ENCODE measurements at regions not wholly inside any gene's neighbourhood (a gene's known extent, or its start where the extent isn't known, plus 50 kb on each side); places are given as distances from the start of the nearest gene placed in this dataset.
"Not testable (repeated sequence)": the region's sequence is repeated elsewhere in the genome, so short reads cannot be mapped to it uniquely, and the experiment has no call there.

DNA sequence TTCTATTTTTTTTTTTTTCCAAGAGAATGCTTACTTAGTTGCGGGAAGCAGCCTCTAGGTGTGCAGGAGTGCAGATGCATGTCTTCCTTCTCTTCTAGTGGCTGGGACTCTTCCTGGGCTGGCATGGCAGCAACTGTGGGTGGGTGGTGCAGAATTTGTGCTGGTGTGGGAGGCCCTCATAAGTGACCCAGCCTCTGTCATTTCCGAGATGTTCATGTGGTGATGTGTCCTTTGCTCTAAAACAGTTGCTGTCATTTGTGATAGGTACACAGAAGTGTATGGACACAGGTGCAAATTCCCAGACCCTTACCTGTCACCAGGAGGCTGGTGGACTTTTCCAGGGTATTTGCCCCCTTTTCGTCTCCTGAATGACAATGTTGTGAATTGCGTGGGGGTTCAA, 367.7 kb downstream of the KCNRG start:
- Histone ChIP-seq H3K4me1 (ENCODE audit: insufficient read depth, low read length) (peaks cover 4% of the 10 kb centered on the region), H3K27ac (ENCODE audit: low read depth, low read length) (no peak overlapping the region), H3K36me3 (ENCODE audit: insufficient read depth, low read length) (no peaks in the 10 kb centered on the region), H3K27me3 (ENCODE audit: control insufficient read depth in 1 of 2, insufficient read depth in 2 of 2, low read length in 2 of 2) (no peaks in the 10 kb centered on the region), H3K9ac (ENCODE audit: low read length) (no peak overlapping the region), H3K4me3 (ENCODE audit: low read depth in 1 of 2, low read length in 2 of 2) (no peak overlapping the region), H3K9me3 (ENCODE audit: low read length) (no peaks in the 10 kb centered on the region)

DNA sequence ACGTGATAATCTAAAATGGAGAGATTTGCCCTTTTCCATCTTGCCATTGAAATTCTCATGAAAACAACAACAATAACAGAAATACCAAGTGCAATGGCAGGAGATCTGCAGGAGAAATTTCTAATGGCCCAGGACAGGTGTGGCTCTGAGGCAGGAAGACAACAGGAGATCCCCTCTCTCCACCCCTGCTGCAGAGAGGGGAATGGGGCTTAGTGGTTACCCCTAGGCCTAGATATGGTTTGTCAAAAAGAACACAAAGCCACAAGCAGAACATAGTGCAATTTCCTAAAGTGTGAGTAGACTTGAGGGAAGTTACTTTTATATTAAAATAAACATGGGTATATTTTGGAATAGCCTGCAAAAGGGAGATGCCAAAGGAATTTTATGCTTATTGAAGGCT, 369.5 kb downstream of the KCNRG start:
- Histone ChIP-seq H3K4me1 (ENCODE audit: insufficient read depth, low read length) (no peaks in the 10 kb centered on the region), H3K9me3 (ENCODE audit: low read length) (no peaks in the 10 kb centered on the region), H3K4me3 (ENCODE audit: low read depth in 1 of 2, low read length in 2 of 2) (no peak overlapping the region), H3K27me3 (ENCODE audit: control insufficient read depth in 1 of 2, insufficient read depth in 2 of 2, low read length in 2 of 2) (no peaks in the 10 kb centered on the region), H3K27ac (ENCODE audit: low read depth, low read length) (no peak overlapping the region), H3K9ac (ENCODE audit: low read length) (no peak overlapping the region), H3K36me3 (ENCODE audit: insufficient read depth, low read length) (no peaks in the 10 kb centered on the region)

DNA sequence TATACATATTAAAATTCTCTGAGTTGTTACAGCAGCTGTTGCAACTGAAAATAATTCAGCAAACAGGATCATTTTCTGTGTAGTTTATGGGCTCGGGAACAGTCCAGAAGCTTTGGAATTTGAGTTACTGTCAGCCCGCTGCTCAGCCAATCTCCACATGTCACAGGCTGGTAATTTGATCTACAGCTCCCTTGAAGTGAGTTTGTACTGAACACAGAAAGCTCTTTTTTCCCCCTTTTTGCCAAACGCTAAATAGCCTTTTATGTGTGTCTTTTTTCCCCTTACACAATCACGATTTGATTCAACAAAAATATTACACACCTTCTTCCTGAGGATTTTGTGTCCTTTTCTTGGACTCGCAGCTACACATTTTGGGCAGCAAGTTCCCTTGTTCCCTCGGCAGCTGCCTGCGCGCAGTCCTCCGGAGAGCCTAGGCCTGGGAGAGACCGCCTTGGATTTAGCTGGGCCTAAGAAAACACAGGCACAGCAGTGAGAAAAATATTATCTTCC, 371.4 kb downstream of the KCNRG start:
- Histone ChIP-seq H3K27ac (ENCODE audit: low read depth, low read length) (no peak overlapping the region), H3K9me3 (ENCODE audit: low read length) (no peaks in the 10 kb centered on the region), H3K27me3 (ENCODE audit: control insufficient read depth in 1 of 2, insufficient read depth in 2 of 2, low read length in 2 of 2) (no peaks in the 10 kb centered on the region), H3K36me3 (ENCODE audit: insufficient read depth, low read length) (no peaks in the 10 kb centered on the region), H3K9ac (ENCODE audit: low read length) (no peak overlapping the region), H3K4me3 (ENCODE audit: low read depth in 1 of 2, low read length in 2 of 2) (no peak overlapping the region), H3K4me1 (ENCODE audit: insufficient read depth, low read length) (no peaks in the 10 kb centered on the region)

DNA sequence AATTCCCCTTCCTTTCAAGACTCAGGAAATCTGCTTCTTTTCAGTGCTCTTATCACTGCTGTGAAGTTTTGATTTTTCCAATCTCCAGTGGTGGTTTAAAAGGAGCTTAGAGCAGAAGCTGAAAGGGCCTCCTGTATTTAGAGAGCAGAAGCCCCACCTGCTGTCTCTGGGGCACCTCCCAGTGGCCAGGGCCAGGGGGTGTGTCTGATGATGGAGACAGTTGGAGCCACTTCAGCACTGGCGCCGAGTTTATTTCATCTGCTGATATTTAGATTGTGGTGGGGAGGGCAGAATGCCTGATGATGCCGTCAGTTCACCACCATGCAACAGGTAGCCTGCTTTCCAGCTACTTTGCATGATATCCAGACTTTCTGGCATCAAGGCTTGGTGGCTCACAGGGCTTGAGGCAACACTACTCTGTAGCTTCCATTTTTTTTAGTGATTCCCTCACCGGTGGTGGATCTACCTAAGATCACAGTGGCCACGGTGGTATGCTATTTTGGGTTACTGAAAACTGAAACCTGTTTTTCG, 371.9 kb downstream of the KCNRG start:
- Histone ChIP-seq H3K9ac (ENCODE audit: low read length) (no peak overlapping the region), H3K36me3 (ENCODE audit: insufficient read depth, low read length) (no peaks in the 10 kb centered on the region), H3K4me1 (ENCODE audit: insufficient read depth, low read length) (no peaks in the 10 kb centered on the region), H3K27ac (ENCODE audit: low read depth, low read length) (no peak overlapping the region), H3K9me3 (ENCODE audit: low read length) (no peaks in the 10 kb centered on the region), H3K4me3 (ENCODE audit: low read depth in 1 of 2, low read length in 2 of 2) (no peak overlapping the region), H3K27me3 (ENCODE audit: control insufficient read depth in 1 of 2, insufficient read depth in 2 of 2, low read length in 2 of 2) (no peaks in the 10 kb centered on the region)

DNA sequence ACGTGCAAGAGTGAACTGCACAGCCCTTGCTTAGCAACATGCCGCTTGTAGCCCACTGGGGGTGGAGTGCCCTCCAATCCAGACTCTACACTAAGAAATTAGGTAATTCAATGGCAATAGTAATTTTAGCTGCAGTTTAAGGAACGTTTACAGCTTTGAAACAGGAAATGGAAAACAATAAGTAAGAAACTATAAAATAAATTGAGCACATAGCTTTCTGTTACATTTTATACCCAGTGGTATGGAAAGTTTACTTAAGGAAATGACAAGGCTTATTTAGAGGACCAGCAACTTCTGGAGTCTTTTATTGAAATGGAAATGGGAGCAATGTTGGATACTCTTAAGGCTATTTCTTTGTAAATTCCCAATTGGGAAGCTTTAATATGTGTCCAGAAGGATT, 373.2 kb downstream of the KCNRG start:
- Histone ChIP-seq H3K9ac (ENCODE audit: low read length) (no peak overlapping the region), H3K27ac (ENCODE audit: low read depth, low read length) (no peak overlapping the region), H3K4me3 (ENCODE audit: low read depth in 1 of 2, low read length in 2 of 2) (no peak overlapping the region), H3K9me3 (ENCODE audit: low read length) (no peaks in the 10 kb centered on the region), H3K4me1 (ENCODE audit: insufficient read depth, low read length) (no peaks in the 10 kb centered on the region), H3K27me3 (ENCODE audit: control insufficient read depth in 1 of 2, insufficient read depth in 2 of 2, low read length in 2 of 2) (no peaks in the 10 kb centered on the region), H3K36me3 (ENCODE audit: insufficient read depth, low read length) (no peaks in the 10 kb centered on the region)

DNA sequence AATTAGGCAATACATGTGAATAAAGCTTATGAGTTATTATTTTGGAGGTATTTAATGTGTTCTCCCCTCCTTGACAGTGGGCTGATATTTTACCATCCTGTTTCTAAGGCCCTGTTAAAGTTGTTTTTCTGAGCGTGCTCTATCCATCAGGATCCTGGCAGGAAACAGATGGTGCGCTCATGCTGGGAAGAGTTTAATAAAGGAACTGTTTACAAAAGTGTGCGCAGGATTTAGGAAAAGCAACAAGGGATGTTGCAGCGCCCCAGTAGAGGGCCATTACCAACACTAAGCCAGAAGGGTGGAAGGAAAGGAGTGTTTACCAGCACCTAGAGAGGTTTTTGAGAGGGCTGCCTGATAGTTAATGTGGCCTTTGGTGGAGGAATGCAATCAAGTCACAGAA, 374.5 kb downstream of the KCNRG start:
- H3K27ac ChIP-seq (ENCODE audit: low read depth, low read length): no peak overlapping the region
- no peaks in the 10 kb centered on the region for H3K9me3 ChIP-seq (ENCODE audit: low read length)
- no peaks in the 10 kb centered on the region for H3K4me1 ChIP-seq (ENCODE audit: insufficient read depth, low read length)
- H3K4me3 ChIP-seq (ENCODE audit: low read depth in 1 of 2, low read length in 2 of 2): no peak overlapping the region
- H3K36me3 ChIP-seq (ENCODE audit: insufficient read depth, low read length): no peaks in the 10 kb centered on the region
- H3K27me3 ChIP-seq (ENCODE audit: control insufficient read depth in 1 of 2, insufficient read depth in 2 of 2, low read length in 2 of 2): no peaks in the 10 kb centered on the region
- H3K9ac ChIP-seq (ENCODE audit: low read length): no peak overlapping the region

DNA sequence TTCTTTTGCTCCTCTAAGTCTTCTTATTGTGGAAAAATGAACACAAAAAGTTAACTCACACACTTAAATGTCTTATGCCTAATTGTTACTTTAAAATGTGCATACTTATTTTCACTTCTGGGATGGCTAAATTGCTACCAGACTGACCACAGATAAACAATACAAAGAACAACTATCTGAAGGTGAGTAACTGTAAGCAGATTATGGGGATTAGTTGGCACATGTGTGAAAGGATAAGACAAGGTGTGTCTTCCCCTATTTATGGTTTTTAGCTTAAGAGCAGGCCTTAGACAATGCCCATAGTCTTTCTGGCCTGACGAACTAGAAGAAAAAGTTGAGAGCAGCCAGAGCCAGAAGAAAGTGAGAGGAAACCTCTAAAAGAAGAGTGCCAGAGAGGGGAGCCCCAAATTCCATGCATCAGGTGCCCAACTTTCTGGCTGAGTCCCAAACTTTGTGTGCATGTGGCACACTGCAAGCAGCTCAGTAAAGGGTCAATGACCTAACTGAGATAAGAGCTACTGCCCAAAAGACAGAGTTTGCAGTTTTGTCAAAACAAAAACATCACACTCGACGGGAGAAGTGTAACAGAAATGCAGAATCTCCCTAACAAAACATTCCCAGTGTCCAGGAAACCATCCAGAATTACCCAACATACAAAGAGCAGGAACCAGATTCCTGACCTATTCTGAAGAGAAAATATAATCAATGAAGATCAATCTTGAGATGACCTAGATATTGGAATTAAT, 375.4 kb downstream of the KCNRG start:
- Histone ChIP-seq H3K27ac (ENCODE audit: low read depth, low read length) (no peak overlapping the region), H3K4me1 (ENCODE audit: insufficient read depth, low read length) (no peaks in the 10 kb centered on the region), H3K27me3 (ENCODE audit: control insufficient read depth in 1 of 2, insufficient read depth in 2 of 2, low read length in 2 of 2) (no peaks in the 10 kb centered on the region), H3K4me3 (ENCODE audit: low read depth in 1 of 2, low read length in 2 of 2) (no peak overlapping the region), H3K9ac (ENCODE audit: low read length) (no peak overlapping the region), H3K36me3 (ENCODE audit: insufficient read depth, low read length) (no peaks in the 10 kb centered on the region), H3K9me3 (ENCODE audit: low read length) (no peaks in the 10 kb centered on the region)

DNA sequence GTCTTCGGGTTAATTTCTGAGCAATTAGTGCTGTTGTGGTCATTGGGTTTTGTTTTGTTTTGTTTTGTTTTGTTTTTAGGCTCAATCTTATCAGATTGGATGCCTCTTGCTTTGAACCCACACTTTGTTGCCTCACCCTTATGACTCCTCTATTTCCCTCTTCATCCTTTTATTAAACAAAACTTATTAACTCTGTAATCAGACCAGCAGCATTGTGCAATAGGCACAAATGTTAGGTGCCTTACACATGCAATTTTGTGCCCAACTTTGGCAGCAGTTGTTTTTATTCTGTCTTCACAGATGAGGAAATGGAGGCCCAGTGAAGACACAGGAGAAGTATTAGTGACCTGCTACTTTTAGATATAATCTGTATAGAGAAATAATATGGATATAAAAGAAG, 377.7 kb downstream of the KCNRG start:
- no peak overlapping the region for H3K27ac ChIP-seq (ENCODE audit: low read depth, low read length)
- no peak overlapping the region for H3K9ac ChIP-seq (ENCODE audit: low read length)
- H3K4me1 ChIP-seq (ENCODE audit: insufficient read depth, low read length): no peaks in the 10 kb centered on the region
- H3K9me3 ChIP-seq (ENCODE audit: low read length): no peaks in the 10 kb centered on the region
- no peaks in the 10 kb centered on the region for H3K36me3 ChIP-seq (ENCODE audit: insufficient read depth, low read length)
- H3K27me3 ChIP-seq (ENCODE audit: control insufficient read depth in 1 of 2, insufficient read depth in 2 of 2, low read length in 2 of 2): no peaks in the 10 kb centered on the region
- no peak overlapping the region for H3K4me3 ChIP-seq (ENCODE audit: low read depth in 1 of 2, low read length in 2 of 2)

DNA sequence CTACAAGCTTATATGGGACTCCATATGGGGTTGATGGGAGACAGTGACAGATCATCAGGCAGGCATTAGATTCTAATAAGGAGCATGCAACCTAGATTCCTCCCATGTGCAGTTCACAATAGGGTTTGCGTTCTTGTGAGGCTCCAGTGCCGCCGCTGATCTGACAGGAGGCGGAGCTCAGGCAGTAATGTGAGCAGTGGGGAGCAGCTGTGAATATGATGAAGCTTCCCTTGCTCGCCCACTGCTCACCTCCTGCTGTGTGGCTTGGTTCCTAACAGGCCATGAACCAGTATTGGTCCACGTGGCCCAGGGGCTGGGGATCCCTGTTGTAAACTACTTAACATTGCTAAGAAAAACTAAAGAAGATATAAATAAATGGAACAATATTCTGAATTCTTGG, 378.4 kb downstream of the KCNRG start:
- Histone ChIP-seq H3K4me3 (ENCODE audit: low read depth in 1 of 2, low read length in 2 of 2) (no peak overlapping the region), H3K9ac (ENCODE audit: low read length) (no peak overlapping the region)

DNA sequence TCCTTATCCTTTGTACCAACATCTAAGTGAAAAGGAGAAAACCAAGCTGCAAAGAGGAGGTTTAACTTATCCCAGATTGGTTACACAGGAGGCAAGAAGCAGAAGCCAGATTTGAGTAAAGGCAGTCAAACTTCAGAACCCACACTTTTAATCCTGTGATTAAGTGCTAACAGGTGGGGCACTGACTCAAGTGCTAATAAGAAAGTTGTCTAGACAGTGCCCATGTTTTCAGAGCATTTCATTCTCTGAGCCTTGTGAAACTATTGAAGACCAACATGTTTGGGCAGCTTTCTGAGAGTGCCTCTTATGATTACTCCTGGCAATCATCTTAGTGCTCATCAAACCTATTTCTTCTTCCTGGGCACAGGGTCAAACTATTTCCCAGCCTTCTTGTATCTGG, 380.8 kb downstream of the KCNRG start:
- Histone ChIP-seq H3K4me3 (ENCODE audit: low read depth in 1 of 2, low read length in 2 of 2) (no peak overlapping the region), H3K27me3 (ENCODE audit: control insufficient read depth in 1 of 2, insufficient read depth in 2 of 2, low read length in 2 of 2) (no peaks in the 10 kb centered on the region), H3K4me1 (ENCODE audit: insufficient read depth, low read length) (peaks cover 12% of the 10 kb centered on the region), H3K36me3 (ENCODE audit: insufficient read depth, low read length) (no peaks in the 10 kb centered on the region), H3K27ac (ENCODE audit: low read depth, low read length) (no peak overlapping the region), H3K9me3 (ENCODE audit: low read length) (no peaks in the 10 kb centered on the region), H3K9ac (ENCODE audit: low read length) (no peak overlapping the region)

More for the DNA sequence above, 378.4 kb downstream of the KCNRG start:
- Histone ChIP-seq H3K36me3 (ENCODE audit: insufficient read depth, low read length) (no peaks in the 10 kb centered on the region), H3K9me3 (ENCODE audit: low read length) (no peaks in the 10 kb centered on the region), H3K27ac (ENCODE audit: low read depth, low read length) (no peak overlapping the region), H3K4me1 (ENCODE audit: insufficient read depth, low read length) (no peaks in the 10 kb centered on the region), H3K27me3 (ENCODE audit: control insufficient read depth in 1 of 2, insufficient read depth in 2 of 2, low read length in 2 of 2) (no peaks in the 10 kb centered on the region)

DNA sequence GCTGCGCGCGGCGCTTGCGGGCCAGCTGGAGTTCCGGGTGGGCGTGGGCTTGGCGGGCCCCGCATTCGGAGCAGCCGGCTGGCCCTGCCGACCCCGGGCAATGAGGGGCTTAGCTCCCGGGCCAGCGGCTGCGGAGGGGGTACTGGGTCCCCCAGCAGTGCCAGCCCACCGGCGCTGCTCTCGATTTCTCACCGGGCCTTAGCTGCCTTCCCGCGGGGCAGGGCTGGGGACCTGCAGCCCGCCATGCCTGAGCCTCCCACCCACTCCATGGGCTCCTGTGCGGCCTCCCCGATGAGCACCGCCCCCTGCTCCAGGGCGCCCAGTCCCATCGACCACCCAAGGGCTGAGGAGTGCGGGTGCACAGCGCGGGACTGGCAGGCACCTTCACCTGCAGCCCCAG, 381.4 kb downstream of the KCNRG start:
- not testable (repeated sequence) for H3K4me3 ChIP-seq (ENCODE audit: low read depth in 1 of 2, low read length in 2 of 2); H3K9me3 ChIP-seq (ENCODE audit: low read length); H3K27ac ChIP-seq (ENCODE audit: low read depth, low read length); H3K36me3 ChIP-seq (ENCODE audit: insufficient read depth, low read length); H3K27me3 ChIP-seq (ENCODE audit: control insufficient read depth in 1 of 2, insufficient read depth in 2 of 2, low read length in 2 of 2); H3K9ac ChIP-seq (ENCODE audit: low read length)
- peaks cover 16% of the 10 kb centered on the region for H3K4me1 ChIP-seq (ENCODE audit: insufficient read depth, low read length)

All from muscle layer of colon (tissue), 2 donors.